GM12891 (cell line): ENCODE measurements at regions not wholly inside any gene's neighbourhood (a gene's known extent, or its start where the extent isn't known, plus 50 kb on each side); places are given as distances from the start of the nearest gene placed in this dataset.
A peak's percentile ranks its signal among the peaks of the same experiment; 100 is the strongest.
"Not testable (repeated sequence)": the region's sequence is repeated elsewhere in the genome, so short reads cannot be mapped to it uniquely, and the experiment has no call there.

Experiments
- DNase-seq: peaks from one replicate; pipeline ENCODE4 v3.0.0; 2011; ENCODE audit warnings: low spot score; ENCODE audit not compliant: insufficient read length
- FAIRE-seq: peaks from 2 replicates; lab custom pipeline; 2011; peaks lifted over from hg19 to GRCh38; lab: Jason Lieb, UNC
- PAX5 ChIP-seq: IDR thresholded peaks from 2 replicates; pipeline ENCODE4 v1.6.1; 2011; ENCODE audit warnings: low read length, moderate library complexity, mild to moderate bottlenecking; ENCODE audit not compliant: insufficient read depth, severe bottlenecking
- POLR2A ChIP-seq: IDR thresholded peaks from 2 replicates; pipeline ENCODE4 v1.6.1; 2011; ENCODE audit warnings: low read depth, low read length, control low read depth
- POLR2AphosphoS5 ChIP-seq: IDR thresholded peaks from 2 replicates; pipeline ENCODE4 v1.6.1; 2011; ENCODE audit warnings: low read depth, low read length, control low read depth
- POU2F2 ChIP-seq: IDR thresholded peaks from 2 replicates; pipeline ENCODE4 v1.6.1; 2011; ENCODE audit warnings: low read depth, mild to moderate bottlenecking, control low read depth, low read length, moderate library complexity
- SPI1 ChIP-seq: IDR thresholded peaks from 2 replicates; pipeline ENCODE4 v1.6.1; 2011; ENCODE audit warnings: low read depth, low read length, control low read depth
- TAF1 ChIP-seq: IDR thresholded peaks from 2 replicates; pipeline ENCODE4 v1.6.1; 2011; ENCODE audit warnings: low read depth, low read length, control low read depth

DNA sequence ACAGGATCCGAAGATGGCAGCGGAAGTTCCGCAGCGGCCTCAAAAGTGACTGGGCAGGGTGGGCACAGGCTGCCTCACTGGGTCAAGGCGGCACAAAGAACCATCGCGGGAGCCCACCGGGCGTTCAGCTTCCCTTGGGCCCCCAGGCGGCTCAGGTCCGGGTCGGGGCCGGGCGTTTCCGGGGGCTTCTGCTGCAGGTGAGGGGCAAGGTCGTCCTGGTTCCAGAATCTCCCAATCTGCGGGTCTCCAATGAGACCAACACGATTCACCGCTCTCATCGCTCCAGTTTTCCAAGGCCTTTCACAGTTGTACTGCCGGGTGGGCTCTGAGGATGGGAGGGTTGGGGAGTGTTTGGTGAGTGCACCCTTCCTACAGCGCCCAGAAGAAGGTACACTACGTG is 165.0 kb upstream of the NOTCH2NLA start:
- FAIRE-seq, DNase-seq: not testable (repeated sequence)

- not testable (repeated sequence) for DNase-seq, FAIRE-seq
Measured at GRCh38 chr1:146393154-146393553, 164.3 kb upstream of the NOTCH2NLA start.

GRCh38 chr1:146389178-146389577 is 160.4 kb upstream of the NOTCH2NLA start:
- DNase-seq, FAIRE-seq: not testable (repeated sequence)

- not testable (repeated sequence) for FAIRE-seq, DNase-seq
Measured at GRCh38 chr1:146387750-146388469, 159.1 kb upstream of the NOTCH2NLA start.

DNA sequence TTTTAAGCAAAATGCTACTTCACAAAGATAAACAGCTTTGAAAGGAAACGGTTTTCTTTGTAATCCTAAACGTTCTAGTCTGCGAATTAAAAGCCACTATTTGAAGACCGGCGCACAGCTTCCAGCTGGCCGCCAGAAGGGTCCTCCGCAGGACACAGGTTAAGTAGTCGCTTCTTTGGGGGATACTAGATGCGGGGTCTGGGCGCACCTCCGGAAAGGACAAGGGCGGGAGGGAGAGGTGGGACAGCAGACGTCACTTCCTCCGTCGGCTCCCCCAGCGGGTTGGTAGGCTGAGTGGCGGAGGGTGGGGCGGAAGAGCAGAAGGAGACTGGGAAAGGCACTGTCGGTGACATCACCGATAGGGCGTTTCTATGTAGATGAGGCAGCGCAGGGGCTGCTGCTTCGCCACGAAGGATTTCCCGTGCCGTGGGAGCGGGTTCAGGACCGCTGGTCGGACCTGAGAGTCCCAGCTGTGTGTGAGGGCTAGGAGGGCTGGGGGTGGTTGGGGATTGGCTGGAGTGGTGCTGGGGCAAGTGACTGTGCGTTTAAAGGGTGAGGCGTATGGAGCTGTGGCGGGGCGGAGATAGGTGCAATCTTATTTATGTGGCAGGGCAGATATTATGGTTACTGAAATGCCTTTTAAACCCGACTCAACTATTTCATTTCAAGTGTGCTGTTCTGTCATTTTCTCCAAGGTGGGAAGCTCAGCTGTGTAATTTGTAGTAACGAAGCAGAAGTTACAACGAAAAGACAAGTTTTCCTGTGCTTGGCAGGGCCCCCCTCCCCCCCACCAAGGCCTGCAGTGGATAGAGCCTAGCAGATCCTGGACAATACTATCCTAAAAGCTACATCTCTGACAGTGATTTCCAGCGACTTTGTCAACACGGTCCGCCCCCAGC is 158.3 kb upstream of the NOTCH2NLA start:
- not testable (repeated sequence) for DNase-seq, FAIRE-seq
- TF ChIP-seq PAX5: peak; percentile 38
- TF ChIP-seq POLR2AphosphoS5: peak; percentile 99
- TF ChIP-seq POLR2A: peak; percentile 98
- peak; percentile 97 for TF ChIP-seq POU2F2
- TF ChIP-seq SPI1: peak; percentile 20; the same call in 1 of the 2 replicates
- peak; percentile 72; the same call in 1 of the 2 replicates for TF ChIP-seq TAF1

DNA sequence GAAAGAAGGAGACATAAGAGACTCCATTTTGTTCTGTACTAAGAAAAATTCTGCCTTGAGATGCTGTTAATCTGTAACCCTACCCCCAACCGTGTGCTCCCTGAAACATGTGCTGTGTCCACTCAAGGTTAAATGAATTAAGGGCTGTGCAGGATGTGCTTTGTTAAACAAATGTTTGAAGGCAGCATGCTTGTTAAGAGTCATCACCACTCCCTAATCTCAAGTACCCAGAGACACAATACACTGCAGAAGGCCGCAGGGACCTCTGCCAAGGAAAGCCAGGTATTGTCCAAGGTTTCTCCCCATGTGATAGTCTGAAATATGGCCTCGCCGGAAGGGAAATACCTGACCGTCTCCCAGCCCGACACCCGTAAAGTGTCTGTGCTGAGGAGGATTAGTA is 152.4 kb upstream of the NOTCH2NLA start:
- not testable (repeated sequence) for DNase-seq, FAIRE-seq

- peak; percentile 10 for DNase-seq
- TF ChIP-seq POLR2AphosphoS5 (peak; percentile 99), POLR2A (peak; percentile 98), TAF1 (peak; percentile 82), SPI1 (0 out of 2 replicates have a peak, but pooled peaks have one; percentile 18), POU2F2 (peak; percentile 96)
- FAIRE-seq: not testable (repeated sequence)
Measured at GRCh38 chr1:146376708-146377496, 148.1 kb upstream of the NOTCH2NLA start.

DNA sequence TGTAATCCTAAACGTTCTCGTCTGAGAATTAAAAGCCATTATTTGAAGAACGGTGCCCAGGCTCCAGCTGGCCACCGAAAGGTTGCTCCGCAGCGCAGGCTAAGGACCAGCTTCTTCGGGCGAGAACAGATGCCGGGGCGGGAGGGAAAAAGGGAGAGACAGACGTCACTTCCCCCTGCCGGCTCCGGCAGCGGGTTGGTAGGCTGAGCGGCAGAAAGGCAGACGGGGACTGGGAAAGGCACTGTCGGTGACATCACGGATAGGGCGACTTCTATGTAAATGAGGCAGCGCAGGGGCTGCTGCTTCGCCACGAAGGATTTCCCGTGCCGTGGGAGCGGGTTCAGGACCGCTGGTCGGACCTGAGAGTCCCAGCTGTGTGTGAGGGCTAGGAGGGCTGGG is 147.5 kb upstream of the NOTCH2NLA start:
- TF ChIP-seq SPI1: 0 out of 2 replicates have a peak, but pooled peaks have one; percentile 8
- DNase-seq, FAIRE-seq: not testable (repeated sequence)

GRCh38 chr1:146375108-146375507 is 146.3 kb upstream of the NOTCH2NLA start:
- not testable (repeated sequence) for FAIRE-seq, DNase-seq

GRCh38 chr1:146369940-146370339 is 141.1 kb upstream of the NOTCH2NLA start:
- DNase-seq, FAIRE-seq: not testable (repeated sequence)

- FAIRE-seq: not testable (repeated sequence)
Measured at GRCh38 chr1:146355373-146355772, 126.6 kb upstream of the NOTCH2NLA start.

GRCh38 chr1:146326863-146327262 is 98.0 kb upstream of the NOTCH2NLA start:
- not testable (repeated sequence) for FAIRE-seq, DNase-seq

More at GRCh38 chr1:146355373-146355772, 126.6 kb upstream of the NOTCH2NLA start:
- not testable (repeated sequence) for DNase-seq

DNA sequence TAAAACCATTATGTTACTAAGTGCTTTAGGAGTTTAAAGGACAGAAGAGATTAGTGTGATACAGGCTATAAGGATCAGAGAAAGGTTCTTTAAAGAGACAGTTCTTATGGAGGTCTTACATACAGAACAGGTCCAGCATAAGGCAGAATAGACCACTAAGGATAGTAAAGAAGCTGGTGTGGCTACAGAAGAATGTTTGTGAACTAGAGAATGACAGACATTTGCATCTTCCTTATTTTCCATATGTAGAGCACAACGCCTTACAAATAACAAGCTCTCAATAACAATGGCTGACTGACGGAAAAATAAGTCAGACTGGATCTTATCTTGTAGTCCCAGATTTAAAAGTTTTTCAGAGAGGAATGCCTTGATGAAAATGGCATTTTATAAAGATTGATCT is 95.6 kb upstream of the NOTCH2NLA start:
- not testable (repeated sequence) for FAIRE-seq

GRCh38 chr1:146323302-146323701 is 94.5 kb upstream of the NOTCH2NLA start:
- FAIRE-seq, DNase-seq: not testable (repeated sequence)

More for the DNA sequence above, 95.6 kb upstream of the NOTCH2NLA start:
- DNase-seq: not testable (repeated sequence)

DNA sequence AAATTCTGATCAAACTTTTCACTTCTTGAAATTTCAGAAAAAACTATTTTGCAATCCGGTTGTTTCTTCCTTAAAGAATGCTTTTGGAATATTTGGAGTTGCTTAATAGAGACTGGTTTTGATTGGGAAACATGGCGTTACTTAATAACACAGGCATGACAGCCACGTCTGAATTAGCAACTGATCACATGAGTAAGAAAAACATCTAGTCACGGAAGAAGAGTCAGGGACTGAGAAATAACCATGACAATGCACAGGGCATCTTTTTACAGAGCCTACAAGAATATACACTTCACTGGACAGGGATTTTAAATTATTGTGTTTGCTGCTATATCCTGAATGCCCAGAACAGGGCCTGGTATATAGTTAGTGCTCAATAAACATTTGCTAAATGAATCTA is 94.1 kb upstream of the NOTCH2NLA start:
- not testable (repeated sequence) for DNase-seq, FAIRE-seq

DNA sequence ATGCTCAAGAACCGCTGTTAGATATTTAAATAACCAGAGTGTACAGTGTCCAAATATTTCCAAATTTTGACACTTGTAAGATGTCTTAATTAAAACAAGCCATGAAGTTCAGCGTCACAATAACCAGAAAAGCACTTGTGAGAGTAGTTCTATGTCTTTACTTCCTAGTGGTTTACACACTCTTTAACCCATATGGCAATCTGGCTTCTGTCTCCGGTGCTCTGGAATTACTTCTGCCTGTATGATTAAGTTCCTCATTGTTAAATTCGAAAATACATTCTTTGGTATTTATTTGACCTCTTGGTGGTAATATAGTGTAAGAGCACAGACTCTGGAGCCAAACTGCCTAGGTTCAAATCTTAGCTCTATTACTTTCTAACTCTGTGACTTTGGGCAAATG is 89.9 kb upstream of the NOTCH2NLA start:
- not testable (repeated sequence) for DNase-seq, FAIRE-seq

DNA sequence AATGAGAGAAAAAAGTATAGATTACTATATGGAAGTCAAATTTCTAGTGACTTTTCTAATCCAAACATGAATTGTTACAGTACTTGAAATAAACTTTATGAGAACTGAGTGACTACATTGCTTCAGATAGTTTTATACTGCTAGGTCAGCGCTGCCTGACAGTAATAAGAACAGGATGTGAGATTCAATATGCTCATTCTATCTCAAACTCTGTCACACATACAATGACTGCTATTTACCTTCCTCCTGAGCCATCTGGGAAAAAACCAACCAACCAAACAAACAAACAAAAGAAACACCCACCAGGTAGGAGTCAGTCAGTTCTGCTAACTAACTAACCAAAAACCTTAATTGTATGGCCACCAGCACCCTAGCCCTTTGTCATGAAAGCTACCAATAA is 89.0 kb upstream of the NOTCH2NLA start:
- FAIRE-seq, DNase-seq: not testable (repeated sequence)
